ENCODE measurements at regions not wholly inside any gene's neighbourhood (a gene's known extent, or its start where the extent isn't known, plus 50 kb on each side); places are given as distances from the start of the nearest gene placed in this dataset.

GRCh38 chr12:13375583-13376345 is 179.2 kb downstream of the EMP1 start:
- no peak for DNase-seq

GRCh38 chr12:13374793-13375192 is 178.3 kb downstream of the EMP1 start:
- no peak for DNase-seq

- DNase-seq = no peak
Observed at GRCh38 chr12:13373803-13374202, 177.3 kb downstream of the EMP1 start.

GRCh38 chr12:13373131-13373530 is 176.6 kb downstream of the EMP1 start:
- DNase-seq = no peak

- no peak for DNase-seq
Observed at GRCh38 chr12:13372386-13372785, 175.9 kb downstream of the EMP1 start.

- no peak for DNase-seq
Observed at GRCh38 chr12:13371797-13372196, 175.3 kb downstream of the EMP1 start.

GRCh38 chr12:13371367-13371766 is 174.8 kb downstream of the EMP1 start:
- DNase-seq = no peak

- no peak for DNase-seq
Observed at GRCh38 chr12:13369474-13370056, 173.0 kb downstream of the EMP1 start.

GRCh38 chr12:13368971-13369370 is 172.4 kb downstream of the EMP1 start:
- DNase-seq = no peak

- DNase-seq = no peak
Observed at GRCh38 chr12:13368431-13368830, 171.9 kb downstream of the EMP1 start.

GRCh38 chr12:13367973-13368372 is 171.4 kb downstream of the EMP1 start:
- DNase-seq = no peak

GRCh38 chr12:13365748-13366366 is 169.3 kb downstream of the EMP1 start:
- no peak for DNase-seq

GRCh38 chr12:13362260-13362841 is 165.8 kb downstream of the EMP1 start:
- DNase-seq = peak; percentile 20 to 31

GRCh38 chr12:13359636-13360035 is 163.1 kb downstream of the EMP1 start:
- no peak for DNase-seq

GRCh38 chr12:13358391-13358905 is 161.9 kb downstream of the EMP1 start:
- DNase-seq = no peak

GRCh38 chr12:13350946-13351345 is 154.4 kb downstream of the EMP1 start:
- no peak for DNase-seq

GRCh38 chr12:13350381-13350780 is 153.9 kb downstream of the EMP1 start:
- no peak for DNase-seq

- no peak for DNase-seq
Observed at GRCh38 chr12:13348464-13348863, 151.9 kb downstream of the EMP1 start.

GRCh38 chr12:13347241-13348043 is 150.9 kb downstream of the EMP1 start:
- no peak for DNase-seq

GRCh38 chr12:13345722-13346121 is 149.2 kb downstream of the EMP1 start:
- DNase-seq = no peak

GRCh38 chr12:13343375-13343774 is 146.8 kb downstream of the EMP1 start:
- DNase-seq = no peak

GRCh38 chr12:13342971-13343370 is 146.4 kb downstream of the EMP1 start:
- DNase-seq = no peak

GRCh38 chr12:13340149-13340548 is 143.6 kb downstream of the EMP1 start:
- no peak for DNase-seq

Data from CD4-positive, alpha-beta T cell treated with Interferon alpha-2 for 1 hour (primary cell).